IPS-18a (cell line): ENCODE measurements at regions not wholly inside any gene's neighbourhood (a gene's known extent, or its start where the extent isn't known, plus 50 kb on each side); places are given as distances from the start of the nearest gene placed in this dataset.

ENCODE experiments used
- H3K27ac ChIP-seq: one replicate; pipeline ENCODE4 v1.5.1; 2013; ENCODE audit warnings: low read length
- H3K27me3 ChIP-seq: one replicate; pipeline ENCODE4 v1.6.1; 2013; ENCODE audit warnings: mild to moderate bottlenecking, low read length; ENCODE audit not compliant: control insufficient read depth, insufficient read depth
- H3K36me3 ChIP-seq: one replicate; pipeline ENCODE4 v1.6.1; 2013; ENCODE audit warnings: low read depth, low read length; ENCODE audit not compliant: control insufficient read depth
- H3K4me1 ChIP-seq: one replicate; pipeline ENCODE4 v1.6.1; 2013; ENCODE audit warnings: low read depth, low read length; ENCODE audit not compliant: control insufficient read depth
- H3K4me3 ChIP-seq: one replicate; pipeline ENCODE4 v1.5.1; 2013; ENCODE audit warnings: low read length
- H3K9ac ChIP-seq: one replicate; pipeline ENCODE4 v1.6.1; 2013; ENCODE audit warnings: mild to moderate bottlenecking, low read length, moderate library complexity
- H3K9me3 ChIP-seq: one replicate; pipeline ENCODE4 v1.6.1; 2013; ENCODE audit warnings: low read depth, low read length; ENCODE audit not compliant: control insufficient read depth

DNA sequence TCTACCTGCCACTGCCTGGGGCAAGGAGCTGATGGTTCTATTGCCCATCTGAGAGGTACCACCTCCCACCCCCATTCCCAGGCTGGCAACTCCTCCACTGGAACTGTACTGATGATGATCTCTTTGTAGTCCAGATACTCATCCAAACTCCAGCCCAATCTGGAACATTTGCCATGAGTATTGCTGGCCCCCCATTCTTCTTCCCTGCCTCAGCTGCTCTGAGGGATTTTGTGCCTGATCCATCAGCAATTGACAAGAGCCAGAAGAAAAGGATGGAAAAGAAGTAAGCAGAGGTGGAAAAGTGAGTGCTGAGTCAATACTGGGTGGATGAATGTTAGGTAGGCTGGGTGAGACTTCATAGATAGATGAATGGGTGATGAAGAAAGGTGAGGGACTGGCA is 101.2 kb downstream of the NMUR2 start:
- no peaks in the 10 kb centered on the region for H3K36me3 ChIP-seq
- H3K4me3 ChIP-seq: no peak overlapping the region
- no peak overlapping the region for H3K27ac ChIP-seq
- no peaks in the 10 kb centered on the region for H3K27me3 ChIP-seq
- H3K9me3 ChIP-seq: no peaks in the 10 kb centered on the region
- no peak overlapping the region for H3K9ac ChIP-seq
- H3K4me1 ChIP-seq: no peaks in the 10 kb centered on the region

DNA sequence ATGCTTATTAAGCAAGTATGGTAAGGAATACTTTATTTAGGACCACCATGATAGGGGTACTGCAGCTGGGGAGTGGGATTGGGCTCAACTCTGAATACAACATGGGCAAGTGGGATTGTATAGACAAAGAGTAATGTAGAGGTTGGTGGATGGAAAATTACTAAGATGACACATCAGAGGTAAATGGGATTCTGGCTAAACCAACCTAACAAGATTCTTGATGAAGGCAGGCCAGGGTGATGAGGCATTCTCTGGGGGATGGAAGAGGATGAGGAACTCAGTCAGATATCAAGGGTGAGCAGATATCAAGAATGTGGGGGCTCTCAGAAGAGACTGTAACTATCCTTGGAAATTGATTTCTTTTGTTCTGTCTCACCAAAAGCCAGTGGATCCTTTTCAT is 107.2 kb downstream of the NMUR2 start:
- Histone ChIP-seq H3K9me3 (no peaks in the 10 kb centered on the region), H3K4me3 (no peak overlapping the region), H3K9ac (no peak overlapping the region), H3K27me3 (no peaks in the 10 kb centered on the region), H3K27ac (no peak overlapping the region), H3K36me3 (no peaks in the 10 kb centered on the region), H3K4me1 (no peaks in the 10 kb centered on the region)

DNA sequence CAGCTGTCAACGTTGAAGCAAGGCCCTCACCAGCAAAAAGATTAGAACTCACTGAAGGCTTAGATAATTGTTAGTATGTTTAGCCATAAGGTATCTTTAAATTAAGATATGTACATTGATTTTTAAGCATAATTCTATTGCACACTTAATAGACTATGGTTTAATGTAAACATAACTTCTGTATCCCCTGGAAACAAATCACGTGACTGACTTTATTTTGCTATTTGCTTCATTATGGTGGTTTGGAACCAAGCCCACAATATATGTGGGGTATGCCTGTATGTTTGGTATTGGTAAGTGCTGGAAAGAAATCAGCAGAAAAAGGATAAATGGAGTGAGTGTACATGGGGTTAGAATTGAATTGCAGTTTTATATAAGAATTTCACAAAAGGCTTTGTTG is 111.9 kb downstream of the NMUR2 start:
- Histone ChIP-seq H3K36me3 (no peaks in the 10 kb centered on the region), H3K9ac (no peak overlapping the region), H3K27me3 (no peaks in the 10 kb centered on the region), H3K9me3 (no peaks in the 10 kb centered on the region), H3K4me1 (no peaks in the 10 kb centered on the region), H3K27ac (no peak overlapping the region), H3K4me3 (no peak overlapping the region)

DNA sequence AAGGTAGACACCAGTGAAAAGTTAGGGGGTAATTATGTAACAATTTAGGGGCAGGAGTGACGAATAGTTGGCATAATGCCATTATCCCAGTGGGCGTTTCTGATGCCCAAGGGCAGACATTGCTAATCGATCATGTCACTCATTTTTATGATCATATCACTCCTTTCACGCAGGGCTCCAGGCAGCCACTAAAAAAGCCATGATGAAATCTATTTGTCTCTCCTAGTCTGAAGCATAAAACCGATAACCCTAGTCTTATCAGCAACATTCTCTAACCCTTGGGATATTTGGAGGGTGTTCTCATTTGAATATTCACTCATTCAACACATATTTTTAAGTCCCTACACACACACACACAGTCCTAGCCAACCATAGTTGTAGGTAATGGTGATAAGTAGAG is 114.9 kb downstream of the NMUR2 start:
- H3K9me3 ChIP-seq: no peaks in the 10 kb centered on the region
- H3K9ac ChIP-seq: no peak overlapping the region
- no peak overlapping the region for H3K4me3 ChIP-seq
- no peak overlapping the region for H3K27ac ChIP-seq
- no peaks in the 10 kb centered on the region for H3K27me3 ChIP-seq
- H3K4me1 ChIP-seq: no peaks in the 10 kb centered on the region
- H3K36me3 ChIP-seq: no peaks in the 10 kb centered on the region

DNA sequence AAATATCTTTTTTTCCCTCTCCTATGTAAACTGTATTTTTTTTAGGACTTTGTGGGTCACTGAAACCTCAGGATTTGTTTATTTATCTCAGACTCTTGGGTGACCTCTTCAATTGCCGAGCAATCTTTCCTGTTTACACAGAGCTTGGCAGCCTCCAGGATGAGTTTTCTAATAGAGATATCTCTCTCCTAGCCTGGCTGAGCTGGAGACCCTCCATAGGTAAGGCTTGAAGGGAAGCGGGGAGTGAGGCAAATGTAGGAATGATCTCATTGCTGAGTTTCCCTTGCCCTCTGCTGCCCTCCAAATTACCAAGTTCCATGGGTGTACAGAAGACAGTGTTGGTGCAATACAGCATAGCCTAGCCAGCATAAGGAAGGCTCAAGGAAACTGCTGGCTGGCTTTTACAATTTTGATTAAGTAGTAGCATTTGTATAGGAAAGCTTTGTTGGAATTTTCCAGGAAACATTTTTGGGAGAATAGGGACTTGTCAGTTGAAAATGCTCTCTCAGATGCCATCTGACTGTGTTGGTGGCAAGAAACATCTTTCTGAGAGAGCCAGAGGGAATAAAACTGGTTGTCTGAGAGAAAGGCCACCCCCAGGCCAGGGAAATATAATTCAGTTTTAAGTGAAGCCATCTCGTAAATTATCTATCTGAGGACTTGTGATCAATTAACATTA is 116.0 kb downstream of the NMUR2 start:
- Histone ChIP-seq H3K9me3 (no peaks in the 10 kb centered on the region), H3K27ac (no peak overlapping the region), H3K36me3 (no peaks in the 10 kb centered on the region), H3K27me3 (no peaks in the 10 kb centered on the region), H3K4me1 (no peaks in the 10 kb centered on the region), H3K4me3 (no peak overlapping the region), H3K9ac (no peak overlapping the region)

DNA sequence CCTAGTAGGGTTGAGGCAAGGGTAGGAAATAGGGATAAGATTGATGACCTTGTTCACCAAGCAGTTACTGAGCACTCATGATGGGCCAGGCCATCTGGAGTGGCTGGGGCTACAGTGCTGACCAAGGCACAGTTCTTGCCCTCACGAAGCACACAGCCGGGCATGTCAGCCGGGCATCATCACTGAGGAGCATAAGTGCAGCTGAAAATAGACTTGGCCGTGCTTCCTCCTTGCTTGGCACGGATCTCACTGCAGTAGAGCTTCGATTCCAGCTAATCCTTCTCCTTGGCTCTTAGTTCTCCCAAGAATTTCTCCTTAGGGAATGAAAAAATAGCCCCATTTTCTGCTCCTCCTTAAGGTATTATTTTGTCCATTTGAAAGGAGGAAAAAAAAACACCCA is 116.6 kb downstream of the NMUR2 start:
- Histone ChIP-seq H3K9ac (no peak overlapping the region), H3K27ac (no peak overlapping the region), H3K27me3 (no peaks in the 10 kb centered on the region), H3K9me3 (no peaks in the 10 kb centered on the region), H3K4me3 (no peak overlapping the region), H3K4me1 (no peaks in the 10 kb centered on the region), H3K36me3 (no peaks in the 10 kb centered on the region)

DNA sequence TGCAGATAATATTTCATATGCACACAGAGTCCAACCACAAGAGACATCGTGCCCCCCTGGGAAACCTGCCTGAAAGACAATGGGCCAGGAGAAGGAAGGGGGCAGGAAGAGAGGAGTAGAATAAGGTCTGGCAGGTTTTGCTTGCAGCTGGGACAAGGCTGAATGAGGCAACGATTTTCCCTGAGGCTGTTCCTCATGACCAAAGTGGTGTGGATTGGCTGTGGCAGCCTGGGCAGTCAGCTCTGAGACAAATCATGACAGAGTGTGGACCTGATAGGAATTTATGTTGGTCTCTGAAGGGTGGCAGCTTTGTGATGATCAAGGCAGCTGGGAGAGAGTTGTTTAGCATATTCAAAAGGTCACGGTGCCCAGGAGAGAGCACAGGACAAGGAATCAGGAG is 119.3 kb downstream of the NMUR2 start:
- no peak overlapping the region for H3K27ac ChIP-seq
- H3K36me3 ChIP-seq: no peaks in the 10 kb centered on the region
- H3K9ac ChIP-seq: no peak overlapping the region
- no peaks in the 10 kb centered on the region for H3K4me1 ChIP-seq
- no peaks in the 10 kb centered on the region for H3K27me3 ChIP-seq
- H3K9me3 ChIP-seq: no peaks in the 10 kb centered on the region
- H3K4me3 ChIP-seq: no peak overlapping the region

DNA sequence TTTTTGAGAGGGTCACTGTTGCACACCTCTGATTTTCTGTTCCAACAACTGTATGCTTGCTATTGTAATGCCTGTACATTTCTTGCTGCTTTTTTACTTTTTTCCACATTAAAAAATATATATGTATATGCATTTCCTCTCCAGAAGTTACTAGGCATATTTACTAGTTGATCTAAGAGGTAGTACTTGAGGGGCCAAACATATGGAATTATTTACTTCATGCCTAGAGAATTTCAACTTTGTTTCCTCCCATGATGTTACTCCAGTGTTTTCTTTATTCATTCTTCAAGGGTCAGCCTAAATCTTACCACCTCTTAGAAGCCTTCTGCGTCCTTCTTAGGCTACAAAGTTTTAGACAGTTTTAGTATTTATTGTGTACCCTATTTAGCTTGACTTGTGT is 122.7 kb downstream of the NMUR2 start:
- Histone ChIP-seq H3K9me3 (no peaks in the 10 kb centered on the region), H3K9ac (no peak overlapping the region), H3K27me3 (no peaks in the 10 kb centered on the region), H3K36me3 (no peaks in the 10 kb centered on the region), H3K4me3 (no peak overlapping the region), H3K27ac (no peak overlapping the region), H3K4me1 (no peaks in the 10 kb centered on the region)

DNA sequence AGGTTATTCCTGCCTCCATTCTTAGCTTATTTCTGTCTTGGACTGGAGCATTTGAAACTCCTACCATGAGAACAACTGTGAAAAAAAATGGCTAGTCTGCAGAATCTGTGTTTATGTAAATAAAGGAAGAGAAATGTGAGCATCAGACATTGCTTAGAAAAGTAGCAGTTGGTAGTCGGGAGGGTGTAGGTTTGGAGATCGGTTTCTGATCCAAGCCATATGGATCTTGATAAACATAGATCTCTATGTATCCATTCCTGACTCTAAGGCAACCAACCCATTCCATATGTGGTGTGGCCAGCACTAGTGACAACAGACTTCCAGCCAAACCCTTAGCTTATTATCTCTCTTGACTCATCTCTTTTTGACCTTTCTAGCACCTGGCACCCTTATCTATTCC is 127.1 kb downstream of the NMUR2 start:
- H3K4me3 ChIP-seq: no peak overlapping the region
- no peaks in the 10 kb centered on the region for H3K4me1 ChIP-seq
- H3K9ac ChIP-seq: no peak overlapping the region
- no peak overlapping the region for H3K27ac ChIP-seq
- H3K27me3 ChIP-seq: no peaks in the 10 kb centered on the region
- no peaks in the 10 kb centered on the region for H3K9me3 ChIP-seq
- no peaks in the 10 kb centered on the region for H3K36me3 ChIP-seq

DNA sequence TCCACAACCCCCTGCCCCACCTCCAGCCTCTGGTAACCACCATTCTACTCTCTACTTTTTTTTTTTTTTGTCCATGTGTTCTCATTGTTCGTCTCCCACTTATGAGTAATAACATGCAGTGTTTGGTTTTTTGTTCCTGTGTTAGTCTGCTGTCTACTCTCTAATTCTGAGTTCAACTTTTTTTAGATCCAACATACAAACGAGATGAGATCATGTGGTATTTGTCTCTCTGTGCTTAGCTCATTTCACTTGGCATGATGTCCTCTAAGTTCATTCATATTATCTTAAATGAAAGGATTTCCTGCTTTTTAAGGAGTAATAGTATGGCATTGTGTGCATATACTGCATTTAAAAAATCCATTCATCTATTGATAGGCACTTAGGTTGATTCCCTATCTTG is 130.9 kb downstream of the NMUR2 start:
- Histone ChIP-seq H3K27ac (no peak overlapping the region), H3K9me3 (no peaks in the 10 kb centered on the region), H3K4me3 (no peak overlapping the region), H3K9ac (no peak overlapping the region), H3K27me3 (no peaks in the 10 kb centered on the region), H3K36me3 (no peaks in the 10 kb centered on the region), H3K4me1 (no peaks in the 10 kb centered on the region)

DNA sequence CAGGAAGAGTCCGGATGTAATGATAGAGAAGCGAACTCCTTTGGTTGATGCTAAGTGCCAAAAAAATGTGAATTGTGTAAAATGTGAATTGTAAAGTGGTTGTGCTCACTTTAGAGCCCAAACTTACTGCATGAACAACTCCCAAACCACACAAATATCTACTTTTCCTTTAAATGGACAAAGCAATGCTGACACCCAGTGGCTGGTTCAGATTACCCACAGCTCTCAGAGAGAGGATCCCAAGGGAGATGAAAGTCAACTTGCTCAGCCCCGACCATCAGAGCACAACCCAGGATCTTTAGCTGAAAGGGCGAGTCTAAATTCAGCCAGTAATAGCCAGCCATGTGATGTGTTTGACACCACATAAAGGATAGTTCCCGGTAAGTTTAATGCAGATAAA is 133.7 kb downstream of the NMUR2 start:
- H3K36me3 ChIP-seq: no peaks in the 10 kb centered on the region
- no peak overlapping the region for H3K9ac ChIP-seq
- no peak overlapping the region for H3K27ac ChIP-seq
- H3K4me1 ChIP-seq: no peaks in the 10 kb centered on the region
- no peaks in the 10 kb centered on the region for H3K9me3 ChIP-seq
- no peak overlapping the region for H3K4me3 ChIP-seq
- no peaks in the 10 kb centered on the region for H3K27me3 ChIP-seq

DNA sequence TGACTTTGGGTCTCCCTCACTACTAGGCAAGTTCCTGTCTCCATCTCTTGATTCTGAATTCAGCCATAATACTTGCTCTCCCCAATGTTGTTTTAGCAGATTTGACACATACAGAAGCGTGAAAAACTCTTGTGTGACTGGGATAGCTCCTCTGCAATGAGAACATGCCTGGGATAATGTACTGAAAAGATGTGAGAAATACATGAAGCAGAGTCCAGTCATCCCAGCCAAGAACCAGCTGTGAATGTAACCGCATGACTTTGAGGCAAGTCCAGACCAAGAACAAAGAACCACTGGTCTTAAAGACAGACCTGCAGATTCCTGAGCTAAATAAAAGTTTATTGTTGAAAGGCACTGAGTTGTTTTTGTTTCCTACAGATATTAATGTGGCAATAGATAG is 135.0 kb downstream of the NMUR2 start:
- Histone ChIP-seq H3K9me3 (no peaks in the 10 kb centered on the region), H3K9ac (no peak overlapping the region), H3K27me3 (no peaks in the 10 kb centered on the region), H3K4me1 (no peaks in the 10 kb centered on the region), H3K36me3 (no peaks in the 10 kb centered on the region), H3K27ac (no peak overlapping the region), H3K4me3 (no peak overlapping the region)
